Fibroblast of lung (primary cell): ENCODE measurements at regions not wholly inside any gene's neighbourhood (a gene's known extent, or its start where the extent isn't known, plus 50 kb on each side); places are given as distances from the start of the nearest gene placed in this dataset.

Source experiments
- DNase-seq, 2 donors: peaks; one replicate each; pipeline versions ENCODE4 v3.0.0 to v3.0.0-alpha.2; 2010; ENCODE audit warnings: low read depth in 2 of 2
- H2AFZ ChIP-seq: 2 replicates; pipeline ENCODE4 v1.5.1; 2012; ENCODE audit warnings: low read length, control low read depth, inconsistent platforms
- H3K27ac ChIP-seq: 2 replicates; pipeline ENCODE4 v1.5.1; 2011; ENCODE audit warnings: low read length, control low read depth; ENCODE audit not compliant: insufficient read depth
- H3K27me3 ChIP-seq: 2 replicates; pipeline ENCODE4 v1.5.1; 2011; ENCODE audit warnings: mild to moderate bottlenecking, low read length; ENCODE audit not compliant: control insufficient read depth, insufficient read depth
- H3K36me3 ChIP-seq: 2 replicates; pipeline ENCODE4 v1.5.1; 2011; ENCODE audit warnings: low read length; ENCODE audit not compliant: control insufficient read depth, insufficient read depth
- H3K4me1 ChIP-seq: 2 replicates; pipeline ENCODE4 v1.5.1; 2011; ENCODE audit warnings: low read length; ENCODE audit not compliant: control insufficient read depth, insufficient read depth; ENCODE audit errors: extremely low read depth
- H3K4me2 ChIP-seq: 2 replicates; pipeline ENCODE4 v1.5.1; 2011; ENCODE audit warnings: low read length, control low read depth; ENCODE audit not compliant: insufficient read depth; ENCODE audit errors: extremely low read depth
- H3K4me3 ChIP-seq, 4 experiments: fragments of 200-600 bp in 1 of 4; sonication (generic) in 1 of 4; replicated peaks in 1 of 4; 2 replicates each; pipeline ENCODE4 v1.5.1; 2011 to 2016; ENCODE audit warnings: low read length in 4 of 4, low read depth in 3 of 4, mild to moderate bottlenecking in 3 of 4, control low read depth in 2 of 4, inconsistent platforms in 1 of 4, mixed read lengths in 1 of 4; ENCODE audit not compliant: insufficient read depth in 1 of 4; ENCODE audit errors: control extremely low read depth in 1 of 4
- H3K79me2 ChIP-seq: 2 replicates; pipeline ENCODE4 v1.5.1; 2012; ENCODE audit warnings: mild to moderate bottlenecking, low read length, inconsistent platforms; ENCODE audit not compliant: control insufficient read depth, insufficient read depth
- H3K9ac ChIP-seq: 2 replicates; pipeline ENCODE4 v1.5.1; 2011; ENCODE audit warnings: mild to moderate bottlenecking, low read length, control low read depth; ENCODE audit not compliant: insufficient read depth
- H3K9me3 ChIP-seq: 2 replicates; pipeline ENCODE4 v1.5.1; 2012; ENCODE audit warnings: low read depth, low read length; ENCODE audit not compliant: control insufficient read depth, insufficient read depth
- H4K20me1 ChIP-seq: 2 replicates; pipeline ENCODE4 v1.5.1; 2011; ENCODE audit warnings: low read length; ENCODE audit not compliant: control insufficient read depth, insufficient read depth; ENCODE audit errors: extremely low read depth
- CTCF ChIP-seq, 2 donors: IDR thresholded peaks in 1 of 2; conservative IDR thresholded peaks in 1 of 2; 1 replicate in 1 of 2; 2 replicates in 1 of 2; pipeline ENCODE4 v1.5.1; 2011 to 2012; ENCODE audit warnings: low read length in 2 of 2, control low read depth in 1 of 2, inconsistent platforms in 1 of 2, low read depth in 1 of 2, mild to moderate bottlenecking in 1 of 2
- EZH2 ChIP-seq: IDR thresholded peaks from 2 replicates; pipeline ENCODE4 v1.5.1; 2012; ENCODE audit warnings: low read length, control low read depth, mild to moderate bottlenecking; ENCODE audit errors: missing control alignments

GRCh38 chr3:182592747-182593146, 200.6 kb upstream of the ATP11B start:
- no peaks in the 10 kb centered on the region for H3K9me3 ChIP-seq

GRCh38 chr3:182596676-182597410, 196.5 kb upstream of the ATP11B start:
- no peaks in the 10 kb centered on the region for H3K4me1 ChIP-seq
- no peak for TF ChIP-seq EZH2
- no peak for TF ChIP-seq CTCF (conservative IDR thresholded peaks at IDR 0.05 in 1 of 2, IDR thresholded peaks at IDR 0.05 in 1 of 2; ENCODE audit: low read depth in 1 of 2, low read length in 2 of 2)
- H3K9ac ChIP-seq = no peak overlapping the region

More at GRCh38 chr3:182592747-182593146, 200.6 kb upstream of the ATP11B start:
- H3K4me2 ChIP-seq = no peak overlapping the region
- no peak overlapping the region for H3K9ac ChIP-seq
- TF ChIP-seq CTCF (conservative IDR thresholded peaks at IDR 0.05 in 1 of 2, IDR thresholded peaks at IDR 0.05 in 1 of 2; ENCODE audit: low read depth in 1 of 2, low read length in 2 of 2) (no peak), EZH2 (no peak)
- no peaks in the 10 kb centered on the region for H4K20me1 ChIP-seq
- H3K27ac ChIP-seq = no peak overlapping the region
- H3K27me3 ChIP-seq = no peaks in the 10 kb centered on the region
- no peak overlapping the region for H2AFZ ChIP-seq
- no peak overlapping the region for H3K4me3 ChIP-seq
- H3K79me2 ChIP-seq = no peaks in the 10 kb centered on the region
- DNase-seq = no peak
- no peaks in the 10 kb centered on the region for H3K4me1 ChIP-seq
- H3K36me3 ChIP-seq = no peaks in the 10 kb centered on the region

GRCh38 chr3:182597621-182598041, 195.7 kb upstream of the ATP11B start:
- H3K4me3 ChIP-seq = no peak overlapping the region
- H4K20me1 ChIP-seq = no peaks in the 10 kb centered on the region
- H3K9me3 ChIP-seq = no peaks in the 10 kb centered on the region
- no peak overlapping the region for H3K4me2 ChIP-seq
- no peak overlapping the region for H3K9ac ChIP-seq
- H3K79me2 ChIP-seq = no peaks in the 10 kb centered on the region
- no peak overlapping the region for H2AFZ ChIP-seq
- H3K27me3 ChIP-seq = no peaks in the 10 kb centered on the region
- no peak overlapping the region for H3K27ac ChIP-seq
- no peaks in the 10 kb centered on the region for H3K36me3 ChIP-seq
- no peaks in the 10 kb centered on the region for H3K4me1 ChIP-seq
- TF ChIP-seq EZH2 (no peak), CTCF (conservative IDR thresholded peaks at IDR 0.05 in 1 of 2, IDR thresholded peaks at IDR 0.05 in 1 of 2; ENCODE audit: low read depth in 1 of 2, low read length in 2 of 2) (no peak)
- peak in 1 of 2 donors; percentile 88 for DNase-seq

More at GRCh38 chr3:182596676-182597410, 196.5 kb upstream of the ATP11B start:
- H4K20me1 ChIP-seq = no peaks in the 10 kb centered on the region
- no peak overlapping the region for H3K27ac ChIP-seq
- no peak overlapping the region for H3K4me3 ChIP-seq
- H3K36me3 ChIP-seq = no peaks in the 10 kb centered on the region
- H3K79me2 ChIP-seq = no peaks in the 10 kb centered on the region
- DNase-seq = no peak
- H2AFZ ChIP-seq = no peak overlapping the region
- H3K4me2 ChIP-seq = no peak overlapping the region
- no peaks in the 10 kb centered on the region for H3K9me3 ChIP-seq
- H3K27me3 ChIP-seq = no peaks in the 10 kb centered on the region
